ENCODE measurements at regions not wholly inside any gene's neighbourhood (a gene's known extent, or its start where the extent isn't known, plus 50 kb on each side); places are given as distances from the start of the nearest gene placed in this dataset.

DNA sequence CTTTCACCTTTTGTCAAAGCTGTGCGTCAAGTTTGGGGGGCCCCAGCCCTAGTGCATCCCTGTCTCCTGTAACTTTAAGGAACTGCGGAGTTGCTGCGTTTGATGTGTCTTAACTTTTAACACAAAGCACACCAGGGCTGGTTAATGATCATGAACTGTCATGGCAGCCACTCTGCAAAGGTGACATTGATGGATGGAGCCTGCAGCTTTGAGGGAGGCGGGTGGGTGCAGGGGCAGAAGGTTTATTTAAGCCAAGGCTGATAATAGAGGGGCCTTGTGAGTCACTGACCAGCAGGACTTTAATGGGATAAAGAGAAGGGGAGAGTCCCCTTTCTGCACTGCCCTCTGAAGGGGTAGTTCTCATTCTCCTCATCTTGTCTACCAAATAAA, 190.2 kb upstream of the GATA6 start:
- Histone ChIP-seq H2BK12ac (ENCODE audit: insufficient read length, low read depth, low read length) (no peak overlapping the region), H2AK5ac (ENCODE audit: insufficient read length, low read length) (no peak overlapping the region), H3K23me2 (ENCODE audit: insufficient read length, low read depth, low read length, poor library complexity, severe bottlenecking) (no peaks in the 10 kb centered on the region), H4K91ac (ENCODE audit: insufficient read length, low read depth, low read length) (no peak overlapping the region), H2BK15ac (ENCODE audit: low read depth, low read length) (no peak overlapping the region), H3K23ac (ENCODE audit: insufficient read length, low read depth, low read length) (no peak overlapping the region), H3K9ac (ENCODE audit: extremely low read depth, insufficient read length, low read length) (no peak overlapping the region), H3K9me3 (ENCODE audit: control insufficient read depth, low read depth, low read length) (no peaks in the 10 kb centered on the region), H2BK120ac (ENCODE audit: low read depth, low read length, poor library complexity, severe bottlenecking) (no peak overlapping the region), H3K56ac (ENCODE audit: insufficient read length, low read depth, low read length) (no peak overlapping the region), H3K79me1 (ENCODE audit: insufficient read depth, low read depth, low read length, poor library complexity, severe bottlenecking) (no peaks in the 10 kb centered on the region), H3K4ac (ENCODE audit: low read depth, low read length) (no peak overlapping the region), H3K79me2 (ENCODE audit: insufficient read depth, low read length) (no peaks in the 10 kb centered on the region), H3K18ac (ENCODE audit: insufficient read length, low read depth, low read length) (no peak overlapping the region), H4K20me1 (ENCODE audit: control insufficient read depth, insufficient read depth, insufficient read length) (no peaks in the 10 kb centered on the region), H4K5ac (ENCODE audit: insufficient read length, low read depth, low read length) (no peak overlapping the region), H3T11ph (ENCODE audit: low read length) (no peak overlapping the region), H4K8ac (replicated peaks; ENCODE audit: insufficient read length, low read depth, low read length) (no peak overlapping the region), H3K4me1 (ENCODE audit: insufficient read depth, low read length) (peaks cover 4% of the 10 kb centered on the region; the same call in 1 of the 2 replicates), H2AFZ (ENCODE audit: low read length) (no peak overlapping the region), H3K27ac (ENCODE audit: insufficient read length, low read depth, low read length) (no peak overlapping the region), H3K27me3 (ENCODE audit: insufficient read depth, low read length) (no peaks in the 10 kb centered on the region), H3K14ac (ENCODE audit: insufficient read depth, low read length) (no peak overlapping the region), H3K4me2 (ENCODE audit: insufficient read depth, insufficient read length, low read length) (no peak overlapping the region), H2BK20ac (ENCODE audit: low read depth, low read length, poor library complexity, severe bottlenecking) (no peak overlapping the region), H2BK5ac (ENCODE audit: insufficient read length, low read length) (no peak overlapping the region)
- Mint-ChIP-seq H3K4me3 (no peak overlapping the region), H3K9me3 (peaks cover 4 to 11% of the 10 kb centered on the region in 2 experiments; a peak in 2 of 5 replicates), H3K4me1 (peaks cover 15% of the 10 kb centered on the region in 2 experiments), H3K36me3 (ENCODE audit: insufficient read depth in 1 of 3, low read depth in 3 of 3) (no peaks in the 10 kb centered on the region), H3K27ac (peak overlapping the region in 1 of 3 experiments; percentile 39; a peak in 1 of 7 replicates), H3K27me3 (ENCODE audit: low read depth) (peaks cover 5% of the 10 kb centered on the region)
- TF ChIP-seq, protein P1, sequence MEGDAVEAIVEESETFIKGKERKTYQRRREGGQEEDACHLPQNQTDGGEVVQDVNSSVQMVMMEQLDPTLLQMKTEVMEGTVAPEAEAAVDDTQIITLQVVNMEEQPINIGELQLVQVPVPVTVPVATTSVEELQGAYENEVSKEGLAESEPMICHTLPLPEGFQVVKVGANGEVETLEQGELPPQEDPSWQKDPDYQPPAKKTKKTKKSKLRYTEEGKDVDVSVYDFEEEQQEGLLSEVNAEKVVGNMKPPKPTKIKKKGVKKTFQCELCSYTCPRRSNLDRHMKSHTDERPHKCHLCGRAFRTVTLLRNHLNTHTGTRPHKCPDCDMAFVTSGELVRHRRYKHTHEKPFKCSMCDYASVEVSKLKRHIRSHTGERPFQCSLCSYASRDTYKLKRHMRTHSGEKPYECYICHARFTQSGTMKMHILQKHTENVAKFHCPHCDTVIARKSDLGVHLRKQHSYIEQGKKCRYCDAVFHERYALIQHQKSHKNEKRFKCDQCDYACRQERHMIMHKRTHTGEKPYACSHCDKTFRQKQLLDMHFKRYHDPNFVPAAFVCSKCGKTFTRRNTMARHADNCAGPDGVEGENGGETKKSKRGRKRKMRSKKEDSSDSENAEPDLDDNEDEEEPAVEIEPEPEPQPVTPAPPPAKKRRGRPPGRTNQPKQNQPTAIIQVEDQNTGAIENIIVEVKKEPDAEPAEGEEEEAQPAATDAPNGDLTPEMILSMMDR (conservative IDR thresholded peaks at IDR 0.05), result no peak
- no peak for DNase-seq
- no CpG with 5 or more reads among the region's 4 CpGs for WGBS (ENCODE audit: extremely low coverage, insufficient read length, low lambda C conversion rate)

Measured in H9 (cell line).